GM10266 (cell line): ENCODE measurements at regions not wholly inside any gene's neighbourhood (a gene's known extent, or its start where the extent isn't known, plus 50 kb on each side); places are given as distances from the start of the nearest gene placed in this dataset.

Experiments used
- DNase-seq: peaks from one replicate; pipeline ENCODE4 v3.0.0; 2012; ENCODE audit errors: extremely low spot score
- TF ChIP-seq, protein P1 (sequence below): IDR thresholded peaks from 2 replicates; pipeline ENCODE4 v1.5.1; 2012; ENCODE audit warnings: mild to moderate bottlenecking, low read depth; ENCODE audit not compliant: control insufficient read depth, insufficient read depth; ENCODE audit errors: missing control alignments

DNA sequence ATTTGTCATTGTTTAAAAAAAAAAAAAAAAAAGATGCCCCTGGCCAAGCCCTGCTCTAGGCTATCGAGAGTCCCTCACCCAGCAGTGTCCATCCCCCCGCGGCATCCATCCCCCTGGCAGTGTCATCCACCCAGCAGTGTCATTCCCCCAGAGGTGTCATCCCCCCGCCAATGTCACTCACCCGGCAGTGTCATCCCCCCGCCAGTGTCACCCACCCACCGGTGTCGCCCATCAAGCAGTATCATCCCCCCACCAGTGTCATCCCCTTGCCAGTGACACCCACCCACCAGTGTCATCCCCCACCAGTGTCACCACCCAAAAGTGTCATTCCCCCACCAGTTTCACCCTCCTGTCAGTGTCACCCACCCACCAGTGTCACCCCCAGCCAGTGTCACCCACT lies 99.3 kb upstream of the PRR20G start:
- TF ChIP-seq, protein P1, sequence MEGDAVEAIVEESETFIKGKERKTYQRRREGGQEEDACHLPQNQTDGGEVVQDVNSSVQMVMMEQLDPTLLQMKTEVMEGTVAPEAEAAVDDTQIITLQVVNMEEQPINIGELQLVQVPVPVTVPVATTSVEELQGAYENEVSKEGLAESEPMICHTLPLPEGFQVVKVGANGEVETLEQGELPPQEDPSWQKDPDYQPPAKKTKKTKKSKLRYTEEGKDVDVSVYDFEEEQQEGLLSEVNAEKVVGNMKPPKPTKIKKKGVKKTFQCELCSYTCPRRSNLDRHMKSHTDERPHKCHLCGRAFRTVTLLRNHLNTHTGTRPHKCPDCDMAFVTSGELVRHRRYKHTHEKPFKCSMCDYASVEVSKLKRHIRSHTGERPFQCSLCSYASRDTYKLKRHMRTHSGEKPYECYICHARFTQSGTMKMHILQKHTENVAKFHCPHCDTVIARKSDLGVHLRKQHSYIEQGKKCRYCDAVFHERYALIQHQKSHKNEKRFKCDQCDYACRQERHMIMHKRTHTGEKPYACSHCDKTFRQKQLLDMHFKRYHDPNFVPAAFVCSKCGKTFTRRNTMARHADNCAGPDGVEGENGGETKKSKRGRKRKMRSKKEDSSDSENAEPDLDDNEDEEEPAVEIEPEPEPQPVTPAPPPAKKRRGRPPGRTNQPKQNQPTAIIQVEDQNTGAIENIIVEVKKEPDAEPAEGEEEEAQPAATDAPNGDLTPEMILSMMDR, result no peak
- DNase-seq, result no peak

DNA sequence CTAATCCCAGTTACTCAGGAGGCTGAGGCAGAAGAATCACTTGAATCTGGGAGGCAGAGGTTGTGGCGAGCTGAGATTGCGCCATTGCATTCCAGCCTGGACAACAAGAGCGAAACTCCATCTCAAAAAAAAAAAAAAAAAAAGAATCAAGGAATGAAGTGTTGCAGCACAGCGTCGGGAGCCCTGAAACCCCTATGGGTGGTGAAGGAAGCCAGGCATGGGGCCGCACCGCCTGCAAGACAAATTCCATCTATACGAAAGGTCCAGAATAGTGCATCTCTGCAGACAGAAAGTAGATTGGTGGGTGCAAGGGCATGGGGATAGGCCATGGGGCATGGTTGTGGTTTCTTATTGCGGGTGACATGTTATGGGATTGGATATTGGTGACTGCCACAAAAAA lies 98.6 kb upstream of the PRR20G start:
- no peak for DNase-seq
- TF ChIP-seq, protein P1, result no peak

DNA sequence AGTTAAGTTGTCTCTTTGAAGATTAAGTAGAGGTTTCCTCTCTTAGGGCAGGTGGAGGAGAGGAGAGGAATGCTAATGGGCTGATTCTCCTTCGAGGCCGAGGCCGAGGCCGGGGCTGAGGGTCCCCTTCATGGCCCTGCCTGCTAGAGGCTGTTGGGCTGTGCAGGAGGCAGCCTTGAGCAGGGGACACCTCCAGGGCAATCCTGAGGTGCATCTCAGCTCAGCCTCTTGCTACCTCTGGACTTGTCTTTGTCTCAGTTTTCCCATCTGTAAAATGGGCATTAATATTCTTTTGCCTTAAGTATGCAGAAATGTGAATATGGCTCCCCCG lies 97.7 kb upstream of the PRR20G start:
- TF ChIP-seq, protein P1, result no peak

DNA sequence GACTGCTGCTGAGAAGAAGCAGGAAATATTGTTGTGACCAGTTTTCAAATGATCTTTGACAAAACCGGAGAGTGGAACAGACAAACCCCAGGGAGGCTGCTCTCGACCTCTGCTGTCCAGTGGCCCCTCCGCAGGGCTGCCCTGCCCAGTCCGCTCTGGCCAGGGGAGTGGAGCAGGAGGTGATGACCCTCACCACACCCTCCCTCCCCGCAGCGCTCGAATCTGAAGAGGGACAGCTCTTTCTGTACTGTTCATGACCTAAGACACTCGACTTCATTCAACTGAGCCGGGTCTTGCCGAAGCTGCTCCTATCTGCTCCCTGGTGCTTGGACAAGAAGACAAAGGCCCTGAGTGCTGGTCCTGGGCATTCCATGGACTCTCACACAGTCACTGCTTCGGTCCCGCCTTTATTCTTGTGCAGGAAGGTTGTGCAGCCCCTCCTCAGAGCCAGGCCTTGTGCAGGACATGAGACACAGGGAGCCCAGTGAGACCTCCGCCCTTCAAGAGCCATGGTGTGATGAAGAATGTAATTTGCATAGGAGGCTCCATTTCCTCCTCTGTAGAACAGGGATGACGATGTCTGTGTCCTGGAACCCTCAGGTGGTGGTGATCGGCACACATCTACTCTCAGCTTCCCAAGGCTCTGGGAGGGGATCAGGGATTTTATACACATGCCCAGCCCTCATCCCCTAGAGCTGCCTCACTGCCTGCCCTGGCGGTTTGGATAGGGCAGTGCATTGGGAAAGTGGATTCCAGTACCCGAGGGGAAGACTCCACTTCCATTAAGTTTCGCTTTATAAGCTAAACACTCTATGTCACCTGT lies 97.1 kb upstream of the PRR20G start:
- DNase-seq, result no peak
- TF ChIP-seq, protein P1, result no peak

More for the DNA sequence above, 97.7 kb upstream of the PRR20G start:
- DNase-seq, result no peak

DNA sequence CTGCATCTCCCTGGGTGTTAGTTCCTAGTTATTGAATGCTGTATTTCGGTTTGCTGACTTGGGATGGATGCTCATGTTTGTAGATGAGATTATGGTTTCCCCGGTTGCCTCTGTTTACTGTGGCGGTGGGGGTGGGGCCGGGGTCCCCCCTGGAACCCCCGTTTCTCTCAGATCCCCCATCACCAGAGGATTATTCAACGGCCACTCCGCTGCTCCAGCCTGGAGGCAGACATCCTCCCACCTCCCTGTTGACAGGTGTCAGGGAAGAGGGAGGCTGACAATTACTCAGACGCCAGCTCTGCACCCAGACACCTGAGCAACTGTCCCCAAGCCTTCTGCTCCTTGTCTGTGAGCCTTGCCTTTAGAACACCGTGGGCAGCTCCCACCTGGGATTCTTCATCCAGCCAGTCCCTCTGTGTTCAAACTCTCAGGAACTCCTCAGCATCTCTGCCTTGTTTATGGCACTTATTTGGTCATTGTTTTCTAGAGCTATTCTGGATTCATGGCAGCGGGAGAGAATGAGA lies 95.9 kb upstream of the PRR20G start:
- TF ChIP-seq, protein P1, result no peak
- DNase-seq, result no peak

DNA sequence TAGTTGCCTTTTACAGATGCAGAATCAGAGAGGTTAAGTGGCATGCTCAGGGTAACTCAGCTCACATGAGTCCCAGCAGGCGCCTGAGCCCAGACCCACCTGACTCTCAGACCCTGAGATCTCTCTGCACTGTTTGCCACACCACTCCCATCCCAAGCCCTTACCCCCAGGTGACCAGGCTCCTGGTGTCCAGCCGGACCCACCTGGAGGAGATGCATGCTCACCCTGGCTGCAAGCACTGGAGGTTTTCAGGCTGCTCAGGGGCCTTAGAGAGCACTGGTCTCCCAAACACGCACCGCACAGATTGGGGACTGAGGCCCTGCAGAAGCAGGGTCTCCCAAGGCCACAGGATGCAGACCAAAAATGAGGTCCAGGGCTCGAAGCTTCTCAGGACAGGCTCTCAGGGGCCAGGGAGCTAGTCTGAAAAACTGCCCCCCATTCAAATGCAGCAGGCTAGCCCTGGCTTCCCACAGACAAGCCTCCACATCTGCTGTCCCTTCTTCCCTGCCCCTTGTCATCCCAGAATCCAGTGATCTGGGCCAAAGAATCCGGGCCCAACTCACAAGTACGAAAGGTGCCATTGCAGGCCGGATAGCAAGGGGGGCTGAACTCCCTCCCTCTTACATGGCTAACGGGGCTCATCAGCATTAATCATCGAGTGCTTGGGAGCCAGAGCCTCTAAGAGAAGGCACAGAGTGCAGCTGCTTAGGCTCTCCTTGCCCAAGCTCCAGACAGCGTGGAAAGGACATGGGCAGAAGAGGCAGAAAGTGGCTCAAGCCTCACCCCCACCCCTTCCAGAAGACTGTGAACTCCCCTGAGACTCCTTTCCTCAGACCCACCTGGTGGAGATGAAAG lies 90.2 kb upstream of the PRR20G start:
- TF ChIP-seq, protein P1, result no peak
- DNase-seq, result no peak
